Panc1 (cell line): ENCODE measurements at regions not wholly inside any gene's neighbourhood (a gene's known extent, or its start where the extent isn't known, plus 50 kb on each side); places are given as distances from the start of the nearest gene placed in this dataset.

Experiments used
- ATAC-seq: fragments of 200-7000 bp; cut with Tn5 transposase; 2 replicates; pipeline ENCODE4 v1.9.1; 2020; ENCODE audit warnings: mild to moderate bottlenecking, moderate library complexity
- BruUV-seq: library from RNA; stranded (reverse); fragments of 400-500 nt; replicated peaks from 2 replicates; lab custom pipeline; 2021; lab: Mats Ljungman, UMichigan
- CTCF ChIA-PET: fragments of 300-600 bp; sonication (Branson Sonifier 250); formaldehyde crosslinking; loops from one replicate; lab custom pipeline; 2022; ENCODE audit warnings: antibody characterized with exemption; lab: Charles Lee
- POLR2A ChIA-PET: fragments of 300-600 bp; sonication (Branson Sonifier 250); formaldehyde crosslinking; loops from one replicate; lab custom pipeline; 2022; ENCODE audit warnings: antibody characterized with exemption; lab: Charles Lee
- DNase-seq: peaks from one replicate; pipeline ENCODE4 v3.0.0-alpha.2; 2010; ENCODE audit warnings: low read depth, low spot score
- H3K27ac ChIP-seq: 2 replicates; pipeline ENCODE4 v1.5.1; 2011; ENCODE audit warnings: mild to moderate bottlenecking, low read length, inconsistent platforms
- H3K27me3 ChIP-seq: fragments of 200-500 bp; sonication (Bioruptor generic); 2 replicates; pipeline ENCODE4 v1.6.0; 2014; ENCODE audit warnings: low read length, inconsistent platforms; ENCODE audit not compliant: control insufficient read depth, insufficient read depth
- H3K36me3 ChIP-seq: fragments of 200-500 bp; sonication (Bioruptor generic); 2 replicates; pipeline ENCODE4 v1.5.1; 2014; ENCODE audit warnings: inconsistent platforms, mild to moderate bottlenecking, low read length, moderate library complexity; ENCODE audit not compliant: control insufficient read depth, insufficient read depth
- H3K4me1 ChIP-seq: 2 replicates; pipeline ENCODE4 v1.5.1; 2011; ENCODE audit warnings: inconsistent platforms, mild to moderate bottlenecking, low read length, moderate library complexity; ENCODE audit not compliant: control insufficient read depth, insufficient read depth
- H3K4me3 ChIP-seq, 2 experiments: 2 replicates each; pipeline ENCODE4 v1.5.1; 2011 to 2012; ENCODE audit warnings: low read depth in 2 of 2, low read length in 2 of 2, mild to moderate bottlenecking in 2 of 2, inconsistent platforms in 1 of 2, moderate library complexity in 1 of 2
- H3K9me3 ChIP-seq: fragments of 200-500 bp; sonication (Bioruptor generic); 2 replicates; pipeline ENCODE4 v1.5.1; 2014; ENCODE audit warnings: low read depth, mild to moderate bottlenecking, inconsistent platforms, low read length, moderate library complexity; ENCODE audit not compliant: control insufficient read depth, insufficient read depth
- POLR2AphosphoS5 ChIP-seq: IDR thresholded peaks from 2 replicates; pipeline ENCODE4 v1.6.1; 2012; ENCODE audit warnings: mild to moderate bottlenecking, low read depth, low read length, moderate library complexity
- SIN3A ChIP-seq: IDR thresholded peaks from 2 replicates; pipeline ENCODE4 v1.6.1; 2012; ENCODE audit warnings: low read depth, mild to moderate bottlenecking, low read length, moderate library complexity, borderline replicate concordance; ENCODE audit not compliant: insufficient read depth
- TCF7L2 ChIP-seq: IDR thresholded peaks from 2 replicates; pipeline ENCODE4 v1.6.1; 2011; ENCODE audit warnings: mild to moderate bottlenecking, low read depth, low read length, inconsistent platforms
- in situ Hi-C: cut with HindIII; loops from 2 replicates; pipeline ENCODE4 v1.10.0; 2016; ENCODE audit warnings: low sequenced_read_pairs, low pct_unique_long_range_greater_than_20kb
- intact Hi-C: fragments of 100-400 bp; cut with micrococcal nuclease; formaldehyde crosslinking; loops from one replicate; pipeline ENCODE4 v1.10.0; 2022; ENCODE audit not compliant: unreplicated experiment
- TF ChIP-seq, protein P1 (sequence below): fragments of 450-650 bp; IDR thresholded peaks from 2 replicates; pipeline ENCODE4 v1.5.1; 2017; ENCODE audit warnings: mild to moderate bottlenecking
- TF ChIP-seq, protein P2 (sequence below), 2 experiments: IDR thresholded peaks; 2 replicates each; pipeline ENCODE4 v1.6.1; 2011 to 2012; ENCODE audit warnings: low read depth in 2 of 2, control low read depth in 1 of 2, low read length in 1 of 2, mild to moderate bottlenecking in 1 of 2, moderate library complexity in 1 of 2; ENCODE audit not compliant: insufficient read depth in 1 of 2

DNA sequence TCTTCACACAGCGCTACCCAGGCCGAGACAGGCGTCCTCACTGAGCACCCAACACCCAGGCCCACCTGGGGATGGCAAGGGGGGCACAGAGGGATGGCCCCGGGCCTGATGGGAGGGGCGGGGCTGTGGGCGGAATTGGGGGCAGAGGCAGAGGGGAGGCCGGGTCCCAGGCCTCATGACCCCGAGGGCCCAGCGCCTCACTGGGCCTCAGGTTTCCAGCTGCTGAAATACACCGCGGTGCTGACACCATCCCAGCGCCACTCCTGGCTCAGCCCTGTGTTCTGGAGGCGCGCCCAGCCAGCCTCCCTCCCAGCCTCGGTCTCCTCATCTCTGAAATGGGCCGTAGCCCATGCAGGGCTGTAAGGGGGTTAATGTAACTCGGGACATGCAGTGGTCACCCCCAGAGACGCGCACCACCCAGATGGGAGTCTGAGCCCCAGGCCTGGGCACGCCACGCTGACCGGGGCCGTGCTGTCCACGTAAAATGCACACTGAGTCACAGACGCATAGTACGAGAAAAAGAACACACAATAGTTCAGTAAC is 82.3 kb downstream of the UNCX start:
- no peak overlapping the region for H3K4me3 ChIP-seq
- ATAC-seq (no peak), DNase-seq (no peak)
- no peaks in the 10 kb centered on the region for H3K4me1 ChIP-seq
- H3K36me3 ChIP-seq: no peaks in the 10 kb centered on the region
- H3K27me3 ChIP-seq: no peaks in the 10 kb centered on the region
- in situ Hi-C loops: no loop called here
- no peaks in the 10 kb centered on the region for H3K9me3 ChIP-seq
- TF ChIP-seq, protein P1, sequence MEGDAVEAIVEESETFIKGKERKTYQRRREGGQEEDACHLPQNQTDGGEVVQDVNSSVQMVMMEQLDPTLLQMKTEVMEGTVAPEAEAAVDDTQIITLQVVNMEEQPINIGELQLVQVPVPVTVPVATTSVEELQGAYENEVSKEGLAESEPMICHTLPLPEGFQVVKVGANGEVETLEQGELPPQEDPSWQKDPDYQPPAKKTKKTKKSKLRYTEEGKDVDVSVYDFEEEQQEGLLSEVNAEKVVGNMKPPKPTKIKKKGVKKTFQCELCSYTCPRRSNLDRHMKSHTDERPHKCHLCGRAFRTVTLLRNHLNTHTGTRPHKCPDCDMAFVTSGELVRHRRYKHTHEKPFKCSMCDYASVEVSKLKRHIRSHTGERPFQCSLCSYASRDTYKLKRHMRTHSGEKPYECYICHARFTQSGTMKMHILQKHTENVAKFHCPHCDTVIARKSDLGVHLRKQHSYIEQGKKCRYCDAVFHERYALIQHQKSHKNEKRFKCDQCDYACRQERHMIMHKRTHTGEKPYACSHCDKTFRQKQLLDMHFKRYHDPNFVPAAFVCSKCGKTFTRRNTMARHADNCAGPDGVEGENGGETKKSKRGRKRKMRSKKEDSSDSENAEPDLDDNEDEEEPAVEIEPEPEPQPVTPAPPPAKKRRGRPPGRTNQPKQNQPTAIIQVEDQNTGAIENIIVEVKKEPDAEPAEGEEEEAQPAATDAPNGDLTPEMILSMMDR: no peak
- TF ChIP-seq POLR2AphosphoS5: no peak
- TF ChIP-seq, protein P2, sequence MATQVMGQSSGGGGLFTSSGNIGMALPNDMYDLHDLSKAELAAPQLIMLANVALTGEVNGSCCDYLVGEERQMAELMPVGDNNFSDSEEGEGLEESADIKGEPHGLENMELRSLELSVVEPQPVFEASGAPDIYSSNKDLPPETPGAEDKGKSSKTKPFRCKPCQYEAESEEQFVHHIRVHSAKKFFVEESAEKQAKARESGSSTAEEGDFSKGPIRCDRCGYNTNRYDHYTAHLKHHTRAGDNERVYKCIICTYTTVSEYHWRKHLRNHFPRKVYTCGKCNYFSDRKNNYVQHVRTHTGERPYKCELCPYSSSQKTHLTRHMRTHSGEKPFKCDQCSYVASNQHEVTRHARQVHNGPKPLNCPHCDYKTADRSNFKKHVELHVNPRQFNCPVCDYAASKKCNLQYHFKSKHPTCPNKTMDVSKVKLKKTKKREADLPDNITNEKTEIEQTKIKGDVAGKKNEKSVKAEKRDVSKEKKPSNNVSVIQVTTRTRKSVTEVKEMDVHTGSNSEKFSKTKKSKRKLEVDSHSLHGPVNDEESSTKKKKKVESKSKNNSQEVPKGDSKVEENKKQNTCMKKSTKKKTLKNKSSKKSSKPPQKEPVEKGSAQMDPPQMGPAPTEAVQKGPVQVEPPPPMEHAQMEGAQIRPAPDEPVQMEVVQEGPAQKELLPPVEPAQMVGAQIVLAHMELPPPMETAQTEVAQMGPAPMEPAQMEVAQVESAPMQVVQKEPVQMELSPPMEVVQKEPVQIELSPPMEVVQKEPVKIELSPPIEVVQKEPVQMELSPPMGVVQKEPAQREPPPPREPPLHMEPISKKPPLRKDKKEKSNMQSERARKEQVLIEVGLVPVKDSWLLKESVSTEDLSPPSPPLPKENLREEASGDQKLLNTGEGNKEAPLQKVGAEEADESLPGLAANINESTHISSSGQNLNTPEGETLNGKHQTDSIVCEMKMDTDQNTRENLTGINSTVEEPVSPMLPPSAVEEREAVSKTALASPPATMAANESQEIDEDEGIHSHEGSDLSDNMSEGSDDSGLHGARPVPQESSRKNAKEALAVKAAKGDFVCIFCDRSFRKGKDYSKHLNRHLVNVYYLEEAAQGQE (IDR thresholded peaks at IDR 0.05; ENCODE audit: insufficient read depth in 1 of 2, low read depth in 2 of 2, low read length in 1 of 2): no peak
- TF ChIP-seq TCF7L2: no peak
- TF ChIP-seq SIN3A: no peak
- no peak overlapping the region for H3K27ac ChIP-seq
- intact Hi-C loops: no loop called here
- no TSS peak for BruUV-seq
- CTCF ChIA-PET: no interaction called here
- POLR2A ChIA-PET: no interaction called here

DNA sequence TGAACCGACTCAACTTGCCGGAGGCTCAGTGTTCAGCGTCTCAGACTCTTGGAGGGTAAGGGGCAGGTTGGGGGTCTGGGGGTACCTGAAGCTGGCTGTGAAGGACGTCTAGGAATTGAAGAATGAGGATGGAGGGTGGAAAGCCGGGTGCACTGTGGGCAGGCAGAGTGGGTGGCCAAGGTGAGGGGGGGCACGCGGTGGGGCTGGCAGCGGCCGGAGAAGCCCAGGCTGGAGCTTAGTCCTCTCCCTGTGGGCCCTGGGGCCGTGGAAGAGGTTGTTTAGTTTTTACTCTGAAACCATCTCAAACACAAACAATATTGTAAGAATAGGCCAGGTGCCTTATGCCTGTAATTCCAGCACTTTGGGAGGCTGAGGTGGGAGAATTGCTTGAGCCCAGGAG is 83.4 kb downstream of the UNCX start:
- DNase-seq (no peak), ATAC-seq (no peak)
- H3K4me1 ChIP-seq: no peaks in the 10 kb centered on the region
- H3K27ac ChIP-seq: no peak overlapping the region
- in situ Hi-C loops: no loop called here
- H3K27me3 ChIP-seq: no peaks in the 10 kb centered on the region
- POLR2A ChIA-PET: no interaction called here
- CTCF ChIA-PET: no interaction called here
- TF ChIP-seq, protein P1: no peak
- TF ChIP-seq TCF7L2: no peak
- TF ChIP-seq, protein P2 (IDR thresholded peaks at IDR 0.05; ENCODE audit: insufficient read depth in 1 of 2, low read depth in 2 of 2, low read length in 1 of 2): no peak
- TF ChIP-seq POLR2AphosphoS5: no peak
- no peak for TF ChIP-seq SIN3A
- intact Hi-C loops: no loop called here
- BruUV-seq: no TSS peak
- H3K4me3 ChIP-seq: no peak overlapping the region
- H3K9me3 ChIP-seq: no peaks in the 10 kb centered on the region
- H3K36me3 ChIP-seq: no peaks in the 10 kb centered on the region
